Endodermal cell (in vitro differentiated cells): ENCODE measurements at regions not wholly inside any gene's neighbourhood (a gene's known extent, or its start where the extent isn't known, plus 50 kb on each side); places are given as distances from the start of the nearest gene placed in this dataset.
A peak's percentile ranks its signal among the peaks of the same experiment; 100 is the strongest.

ENCODE experiments used
- DNase-seq: peaks from one replicate; pipeline ENCODE4 v3.0.0-alpha.2; 2017
- H3K27ac ChIP-seq: 2 replicates; pipeline ENCODE4 v1.5.1; 2013; ENCODE audit warnings: mild to moderate bottlenecking, low read depth, low read length, moderate library complexity
- H3K27me3 ChIP-seq: 2 replicates; pipeline ENCODE4 v1.6.1; 2013; ENCODE audit warnings: mild to moderate bottlenecking, low read length, moderate library complexity; ENCODE audit not compliant: insufficient read depth, control insufficient read depth, poor library complexity, severe bottlenecking
- H3K36me3 ChIP-seq: 2 replicates; pipeline ENCODE4 v1.7.0; 2013; ENCODE audit warnings: mild to moderate bottlenecking, low read length, moderate library complexity; ENCODE audit not compliant: control insufficient read depth, insufficient read depth
- H3K4me1 ChIP-seq: one replicate; pipeline ENCODE4 v1.7.0; 2013; ENCODE audit warnings: low read length; ENCODE audit not compliant: control insufficient read depth, insufficient read depth
- H3K4me3 ChIP-seq: 2 replicates; pipeline ENCODE4 v1.5.1; 2013; ENCODE audit warnings: mild to moderate bottlenecking, low read length, moderate library complexity
- H3K9ac ChIP-seq: 2 replicates; pipeline ENCODE4 v1.6.1; 2013; ENCODE audit warnings: mild to moderate bottlenecking, low read length, moderate library complexity; ENCODE audit not compliant: poor library complexity, severe bottlenecking; ENCODE audit errors: extremely low read depth
- H3K9me3 ChIP-seq: 2 replicates; pipeline ENCODE4 v1.6.1; 2013; ENCODE audit warnings: mild to moderate bottlenecking, low read length, moderate library complexity; ENCODE audit not compliant: control insufficient read depth
- H3K27ac Mint-ChIP-seq: 2 replicates; pipeline ENCODE4 v1.8.0; 2020; ENCODE audit warnings: mixed read lengths
- H3K27me3 Mint-ChIP-seq: 2 replicates; pipeline ENCODE4 v1.8.0; 2021; ENCODE audit warnings: mild to moderate bottlenecking, mixed read lengths; ENCODE audit not compliant: insufficient read depth
- H3K36me3 Mint-ChIP-seq: 2 replicates; pipeline ENCODE4 v1.8.0; 2020; ENCODE audit warnings: low read depth, mixed read lengths
- H3K4me1 Mint-ChIP-seq: 2 replicates; pipeline ENCODE4 v1.8.0; 2020; ENCODE audit warnings: mixed read lengths
- H3K4me3 Mint-ChIP-seq: 2 replicates; pipeline ENCODE4 v1.8.0; 2020; ENCODE audit warnings: mild to moderate bottlenecking, moderate library complexity, mixed read lengths
- H3K9me3 Mint-ChIP-seq: 2 replicates; pipeline ENCODE4 v1.8.0; 2020; ENCODE audit warnings: mild to moderate bottlenecking, mixed read lengths
- CTCF ChIP-seq: fragments of 200-600 bp; sonication (generic); conservative IDR thresholded peaks from 2 replicates; pipeline ENCODE4 v1.5.0; 2021; ENCODE audit warnings: antibody characterized with exemption, mild to moderate bottlenecking
- WGBS, 2 experiments: methylation state at CpG; one replicate each; pipeline versions ENCODE4 v1.1.5 to v1.1.7; 2013; ENCODE audit warnings: missing lambda C conversion rate in 2 of 2, mixed read lengths in 1 of 2; ENCODE audit not compliant: insufficient coverage in 1 of 2, insufficient read length in 1 of 2; 5-methylcytosine and 5-hydroxymethylcytosine counted together

GRCh38 chr9:87141124-87141523, 193.8 kb upstream of the GAS1 start:
- no peak overlapping the region for H3K4me3 ChIP-seq
- no peak overlapping the region for H3K27ac Mint-ChIP-seq

GRCh38 chr9:87146933-87147332, 199.6 kb upstream of the GAS1 start:
- H3K27me3 Mint-ChIP-seq, result peaks cover 29% of the 10 kb centered on the region

More at GRCh38 chr9:87141124-87141523, 193.8 kb upstream of the GAS1 start:
- H3K27ac ChIP-seq, result no peak overlapping the region
- H3K27me3 ChIP-seq, result no peaks in the 10 kb centered on the region
- H3K36me3 ChIP-seq, result no peaks in the 10 kb centered on the region
- H3K36me3 Mint-ChIP-seq, result no peaks in the 10 kb centered on the region
- H3K4me1 ChIP-seq, result no peaks in the 10 kb centered on the region
- H3K9me3 ChIP-seq, result no peaks in the 10 kb centered on the region
- H3K9me3 Mint-ChIP-seq, result no peaks in the 10 kb centered on the region
- DNase-seq, result peak; percentile 61
- 70 to 77% methylated on average over 3 to 8 of the region's 8 CpGs for WGBS, 2 experiments
- H3K4me3 Mint-ChIP-seq, result no peak overlapping the region
- H3K4me1 Mint-ChIP-seq, result peaks cover 15% of the 10 kb centered on the region
- peaks cover 10% of the 10 kb centered on the region for H3K27me3 Mint-ChIP-seq
- TF ChIP-seq CTCF, result no peak
- H3K9ac ChIP-seq, result no peak overlapping the region

GRCh38 chr9:87147839-87148238, 200.5 kb upstream of the GAS1 start:
- Mint-ChIP-seq H3K4me3 (peak overlapping the region; percentile 48), H3K36me3 (no peaks in the 10 kb centered on the region), H3K27me3 (peaks cover 29% of the 10 kb centered on the region), H3K4me1 (peaks cover 7% of the 10 kb centered on the region), H3K9me3 (peaks cover 12% of the 10 kb centered on the region), H3K27ac (peak overlapping the region; percentile 94)
- WGBS, 2 experiments, result 92 to 100% methylated on average over 2 to 8 of the region's 8 CpGs
- Histone ChIP-seq H3K9ac (no peak overlapping the region), H3K9me3 (no peaks in the 10 kb centered on the region), H3K4me3 (no peak overlapping the region), H3K27ac (peak overlapping the region; percentile 34), H3K4me1 (peaks cover 3% of the 10 kb centered on the region), H3K27me3 (no peaks in the 10 kb centered on the region), H3K36me3 (no peaks in the 10 kb centered on the region)
- no peak for TF ChIP-seq CTCF
- peak; percentile 50 for DNase-seq

More at GRCh38 chr9:87146933-87147332, 199.6 kb upstream of the GAS1 start:
- Mint-ChIP-seq H3K27ac (no peak overlapping the region), H3K4me1 (peaks cover 1% of the 10 kb centered on the region), H3K4me3 (no peak overlapping the region), H3K36me3 (no peaks in the 10 kb centered on the region), H3K9me3 (peaks cover 12% of the 10 kb centered on the region)
- no peaks in the 10 kb centered on the region for H3K36me3 ChIP-seq
- no peak for DNase-seq
- no peaks in the 10 kb centered on the region for H3K9me3 ChIP-seq
- no peaks in the 10 kb centered on the region for H3K4me1 ChIP-seq
- H3K27ac ChIP-seq, result no peak overlapping the region
- no peaks in the 10 kb centered on the region for H3K27me3 ChIP-seq
- no peak overlapping the region for H3K4me3 ChIP-seq
- no peak for TF ChIP-seq CTCF
- H3K9ac ChIP-seq, result no peak overlapping the region
- WGBS, 2 experiments, result 50 to 78% methylated on average over 2 to 7 of the region's 7 CpGs
